ENCODE measurements at regions not wholly inside any gene's neighbourhood (a gene's known extent, or its start where the extent isn't known, plus 50 kb on each side); places are given as distances from the start of the nearest gene placed in this dataset.
"Not testable (repeated sequence)": the region's sequence is repeated elsewhere in the genome, so short reads cannot be mapped to it uniquely, and the experiment has no call there.

GRCh38 chr7:138328215-138328614 is 131.8 kb upstream of the TRIM24 start:
- DNase-seq: no peak

GRCh38 chr7:138332850-138333249 is 127.2 kb upstream of the TRIM24 start:
- not testable (repeated sequence) for DNase-seq

- peak; percentile 51 for DNase-seq
Measured at GRCh38 chr7:138338361-138338760, 121.7 kb upstream of the TRIM24 start.

DNA sequence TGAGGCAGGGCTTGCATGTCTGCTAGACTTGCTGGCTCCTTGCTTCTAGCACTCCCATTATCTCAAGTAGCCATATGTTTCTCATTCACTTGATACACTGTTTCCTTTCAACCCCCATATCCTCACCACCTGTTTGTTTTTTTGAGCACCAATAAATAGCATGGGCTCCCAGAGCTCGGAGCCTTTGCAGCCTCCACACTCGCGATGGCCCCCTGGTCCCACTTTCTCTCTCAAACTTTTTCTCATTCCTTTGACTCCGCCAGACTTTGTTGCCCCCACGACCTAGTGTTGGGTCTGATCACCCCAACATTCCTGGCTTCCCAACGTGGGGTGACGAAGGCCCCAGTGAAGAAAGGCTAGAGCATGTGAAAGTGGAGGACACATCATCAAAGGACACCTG is 120.8 kb upstream of the TRIM24 start:
- not testable (repeated sequence) for DNase-seq

DNA sequence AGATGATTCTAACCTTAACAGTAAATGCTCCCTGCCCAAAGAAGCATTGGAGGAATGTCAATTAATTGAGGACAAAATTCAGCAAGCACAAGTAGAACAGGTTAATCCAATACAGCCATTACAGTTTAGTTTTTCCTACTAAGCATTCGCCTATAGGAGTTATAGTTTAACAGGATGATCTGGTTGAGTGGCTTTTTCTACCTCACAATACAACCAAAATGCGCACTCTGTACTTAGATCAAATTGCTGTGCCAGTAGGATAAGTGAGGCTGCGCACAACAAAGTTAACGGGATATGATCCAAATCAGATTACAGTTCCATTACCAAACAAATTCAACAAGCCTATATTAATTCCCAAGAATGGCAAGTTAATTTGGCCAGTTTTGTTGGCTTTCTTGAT is 117.1 kb upstream of the TRIM24 start:
- DNase-seq: no peak

DNA sequence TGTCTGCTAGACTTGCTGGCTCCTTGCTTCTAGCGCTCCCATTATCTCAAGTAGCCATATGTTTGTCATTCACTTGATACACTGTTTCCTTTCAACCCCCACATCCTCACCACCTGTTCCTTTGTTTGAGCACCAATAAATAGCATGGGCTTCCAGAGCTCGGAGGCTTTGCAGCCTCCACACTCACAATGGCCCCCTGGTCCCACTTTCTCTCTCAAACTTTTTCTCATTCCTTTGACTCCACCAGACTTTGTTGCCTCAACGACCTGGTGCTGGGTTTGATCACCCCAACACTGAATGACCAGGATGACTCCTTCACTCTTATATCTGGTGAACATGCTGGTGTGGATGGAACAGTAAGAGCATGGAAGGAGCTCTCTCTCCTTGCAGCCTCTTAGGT is 114.5 kb upstream of the TRIM24 start:
- DNase-seq: no peak

- DNase-seq: no peak
Measured at GRCh38 chr7:138346975-138347374, 113.1 kb upstream of the TRIM24 start.

DNA sequence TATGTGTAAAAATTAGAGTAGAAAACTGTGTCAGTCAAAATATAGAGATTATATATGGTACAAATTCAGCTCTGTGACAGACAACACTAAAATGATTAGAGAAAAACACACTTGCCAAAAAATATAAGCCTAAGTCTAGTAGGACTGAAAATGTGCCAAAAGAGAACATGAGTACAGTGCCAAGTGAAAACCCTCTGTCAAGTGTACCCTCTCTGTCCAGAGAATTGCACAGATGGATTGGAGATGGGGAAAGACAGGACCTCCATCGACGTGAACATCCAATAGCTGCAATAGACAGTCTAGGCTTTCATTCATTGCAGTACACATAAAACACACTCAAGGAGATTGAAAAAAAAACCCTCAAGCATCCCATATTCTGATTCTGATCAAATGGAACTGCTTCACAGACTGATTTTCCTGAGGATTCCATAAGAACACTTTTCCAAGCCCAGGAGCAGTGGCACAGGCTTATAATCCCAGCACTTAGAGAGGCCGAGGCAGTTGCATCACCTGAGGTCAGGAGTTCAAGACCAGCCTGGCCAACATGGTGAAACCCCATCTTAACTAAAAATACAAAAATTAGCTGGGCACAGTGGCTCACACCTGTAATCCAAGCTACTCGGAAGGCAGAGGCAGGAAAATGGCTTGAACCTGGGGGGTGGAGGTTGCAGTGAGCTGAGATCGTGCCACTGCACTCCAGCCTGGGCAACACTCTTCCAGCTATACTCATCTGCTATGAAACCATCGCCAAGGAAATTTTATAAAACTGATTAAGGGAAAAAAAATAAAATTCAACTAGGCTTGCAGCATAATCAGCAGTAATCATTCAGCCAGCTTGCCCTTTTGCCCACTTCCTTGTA is 110.0 kb upstream of the TRIM24 start:
- DNase-seq: no peak

GRCh38 chr7:138350701-138351357 is 109.2 kb upstream of the TRIM24 start:
- DNase-seq: peak; percentile 68

- peak; percentile 99 for DNase-seq
Measured at GRCh38 chr7:138352570-138353461, 107.2 kb upstream of the TRIM24 start.

DNA sequence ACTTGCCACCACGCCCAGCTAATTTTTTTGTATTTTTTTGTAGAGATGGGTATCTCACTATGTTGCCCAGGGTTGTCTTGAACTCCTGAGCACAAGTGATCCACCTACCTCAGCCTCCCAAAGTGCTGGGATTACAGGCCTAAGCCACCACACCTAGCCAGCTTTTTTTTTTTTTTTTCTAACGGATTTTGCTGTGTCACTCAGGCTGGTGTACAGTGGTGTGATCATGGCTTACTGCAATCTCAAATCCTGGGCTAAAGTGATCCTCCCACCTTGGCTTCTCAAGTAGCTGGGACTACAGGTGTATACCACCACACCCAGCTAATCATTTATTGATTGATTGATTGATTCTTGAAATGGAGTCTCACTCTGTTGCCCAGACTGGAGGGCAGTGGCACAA is 106.0 kb upstream of the TRIM24 start:
- DNase-seq: peak; percentile 45

GRCh38 chr7:138355254-138355653 is 104.8 kb upstream of the TRIM24 start:
- DNase-seq: no peak

DNA sequence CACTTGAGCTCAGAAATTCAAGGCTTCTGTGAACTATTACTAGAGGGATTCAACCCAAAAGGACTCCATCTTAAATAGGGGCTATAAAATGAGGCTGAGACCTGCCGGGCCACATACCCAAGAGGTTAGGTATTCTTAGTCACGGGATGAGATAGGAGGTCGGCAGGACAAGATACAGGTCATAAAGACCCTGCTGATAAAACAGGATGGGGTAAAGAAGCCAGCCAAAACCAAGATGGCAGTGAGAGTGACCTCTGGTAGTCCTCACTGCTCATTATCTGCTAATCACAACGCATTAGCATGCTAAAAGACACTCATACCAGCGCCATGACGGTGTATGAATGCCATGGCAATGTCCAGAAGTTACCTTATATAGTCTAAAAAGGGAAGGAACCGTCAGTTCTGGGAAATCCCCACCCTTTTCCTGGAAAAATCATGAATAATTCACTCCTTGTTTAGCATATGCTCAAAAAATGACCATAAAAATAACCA is 101.2 kb upstream of the TRIM24 start:
- DNase-seq: no peak

DNA sequence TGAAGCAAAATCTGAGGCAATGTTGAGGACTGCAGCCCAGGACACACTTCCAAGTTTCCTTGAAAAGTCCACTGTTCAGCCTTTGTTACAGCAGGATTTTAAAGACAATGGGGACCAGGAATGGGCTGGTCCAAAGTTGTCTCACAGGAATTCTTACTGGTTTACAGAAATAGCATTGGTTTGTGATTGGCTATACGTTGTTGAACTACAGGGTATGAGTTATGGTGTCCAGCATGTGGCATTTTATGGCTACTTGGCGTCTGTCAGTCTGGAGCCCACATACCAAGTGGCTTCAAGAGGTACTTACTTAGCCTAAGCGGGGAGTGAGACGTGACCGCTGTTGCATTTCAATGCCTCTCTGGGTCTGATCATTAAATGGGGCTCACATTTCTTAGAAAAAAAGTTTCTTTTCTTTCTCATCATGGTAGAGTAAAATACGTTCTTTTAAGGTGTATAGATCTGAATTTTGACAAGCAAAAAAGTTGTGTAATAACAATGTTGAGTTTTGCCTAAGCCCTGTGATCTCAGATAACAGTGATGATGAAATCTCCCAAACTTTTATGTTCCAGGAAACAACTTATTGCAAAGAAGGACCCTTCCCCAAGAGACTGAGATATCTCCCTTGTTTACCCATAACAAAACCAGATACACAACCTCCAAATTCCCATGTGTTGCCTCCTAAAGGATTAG is 100.0 kb upstream of the TRIM24 start:
- DNase-seq: no peak

- DNase-seq: no peak
Measured at GRCh38 chr7:138363721-138364120, 96.3 kb upstream of the TRIM24 start.

DNA sequence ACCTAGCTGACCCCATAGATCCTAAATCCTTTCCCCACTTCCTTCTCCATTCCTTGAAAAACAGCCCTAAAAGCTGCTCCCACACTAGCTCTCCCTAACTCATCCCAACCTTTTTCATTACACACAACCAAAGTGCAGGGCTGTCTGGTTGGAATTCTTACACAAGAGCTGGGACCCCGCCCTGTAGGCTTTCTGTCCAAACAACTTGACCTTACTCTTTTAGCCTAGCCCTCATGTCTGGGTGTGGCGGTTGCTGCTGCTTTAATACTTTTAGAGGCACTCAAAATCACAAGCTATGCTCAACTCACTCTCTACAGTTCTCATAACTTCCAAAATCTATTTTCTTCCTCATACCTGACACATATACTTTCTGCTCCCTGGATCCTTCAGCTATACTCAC is 93.9 kb upstream of the TRIM24 start:
- DNase-seq: not testable (repeated sequence)

DNA sequence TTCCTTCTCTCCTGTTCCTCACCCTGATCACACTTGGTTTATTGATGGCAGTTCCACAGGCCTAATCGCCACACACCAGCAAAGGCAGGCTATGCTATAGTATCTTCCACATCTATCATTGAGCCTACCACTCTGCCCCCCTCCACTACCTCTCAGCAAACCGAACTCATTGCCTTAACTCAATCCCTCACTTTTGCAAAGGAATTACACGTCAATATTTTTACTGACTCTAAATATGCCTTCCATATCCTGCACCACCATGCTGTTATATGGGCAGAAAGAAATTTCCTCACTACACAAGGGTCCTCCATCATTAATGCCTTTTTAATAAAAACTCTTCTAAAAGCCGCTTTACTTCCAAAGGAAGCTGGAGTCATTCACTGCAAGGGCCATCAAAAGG is 93.4 kb upstream of the TRIM24 start:
- not testable (repeated sequence) for DNase-seq

DNA sequence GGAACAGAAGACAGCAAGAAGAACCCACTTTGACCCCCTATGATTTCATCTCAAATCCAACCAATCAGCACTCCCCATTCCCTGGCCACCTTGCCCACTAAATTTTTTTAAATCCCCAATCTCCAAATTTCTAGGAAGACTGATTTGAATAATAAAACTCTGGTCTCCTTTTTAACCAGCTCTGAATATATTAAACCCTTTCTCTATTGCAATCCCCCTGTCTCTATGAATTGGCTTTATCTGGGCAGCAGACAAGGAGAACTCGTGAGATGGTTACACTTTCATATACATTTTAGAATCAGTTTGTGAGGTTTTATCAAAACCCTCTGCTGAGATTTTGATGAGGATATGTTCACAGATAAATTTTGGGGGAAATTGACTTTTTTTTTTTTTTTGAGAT is 90.3 kb upstream of the TRIM24 start:
- no peak for DNase-seq

DNA sequence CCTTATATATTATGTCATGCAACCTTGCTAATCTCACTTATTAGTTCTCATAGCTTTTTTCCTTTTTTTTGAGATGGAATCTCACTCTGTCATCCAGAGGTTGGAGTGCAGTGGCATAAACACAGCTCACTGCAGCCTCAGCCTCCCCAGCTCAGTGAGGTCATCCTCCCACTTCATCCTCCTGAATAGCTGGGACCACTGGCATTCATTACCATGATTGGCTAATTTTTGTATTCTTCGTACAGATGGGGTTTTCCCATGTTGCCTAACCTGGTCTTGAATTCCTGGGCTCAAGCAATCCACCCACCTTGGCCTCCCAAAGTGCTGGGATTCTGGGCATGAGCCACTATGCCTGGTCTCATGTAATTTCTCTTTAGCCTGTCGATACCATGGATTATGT is 89.1 kb upstream of the TRIM24 start:
- no peak for DNase-seq

- no peak for DNase-seq
Measured at GRCh38 chr7:138374119-138374693, 85.9 kb upstream of the TRIM24 start.

- no peak for DNase-seq
Measured at GRCh38 chr7:138377306-138377705, 82.8 kb upstream of the TRIM24 start.

Measured in hematopoietic multipotent progenitor cell treated with erythropoietin and hydrocortisone succinate and interleukin-3 and kit ligand, for 6 days (in vitro differentiated cells).